Left hindlimb (tissue), 1 donor: ENCODE measurements at regions not wholly inside any gene's neighbourhood (a gene's known extent, or its start where the extent isn't known, plus 50 kb on each side); places are given as distances from the start of the nearest gene placed in this dataset.

Experiments
- DNase-seq: peaks from one replicate; pipeline ENCODE4 v3.0.0-alpha.2; 2018

DNA sequence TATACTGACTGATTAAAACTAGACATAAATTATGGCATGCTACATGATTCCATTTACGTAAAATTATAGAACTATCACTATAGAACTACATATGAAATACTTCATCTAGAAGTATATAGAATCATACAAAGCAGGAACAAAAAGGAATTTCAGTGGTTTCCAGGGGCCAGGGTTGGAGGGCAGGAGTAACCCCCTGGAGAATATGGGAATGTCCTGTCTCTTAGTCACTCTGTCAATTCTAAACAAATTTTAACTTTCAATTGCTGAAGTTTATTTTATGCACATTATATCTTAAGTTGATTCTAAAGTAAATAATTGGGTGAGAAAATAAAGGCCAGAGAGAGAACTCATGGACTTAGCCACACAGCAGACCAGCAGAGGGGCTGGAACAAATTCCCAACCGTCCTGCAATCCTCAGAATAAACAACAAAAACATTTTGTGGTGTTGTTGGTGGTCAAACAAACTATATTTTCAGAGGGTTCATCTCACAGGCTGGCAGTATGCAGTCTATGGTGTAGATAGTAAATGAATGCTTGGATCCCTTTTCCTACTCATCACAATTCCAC, 476.9 kb upstream of the SLIT2 start:
- no peak for DNase-seq

DNA sequence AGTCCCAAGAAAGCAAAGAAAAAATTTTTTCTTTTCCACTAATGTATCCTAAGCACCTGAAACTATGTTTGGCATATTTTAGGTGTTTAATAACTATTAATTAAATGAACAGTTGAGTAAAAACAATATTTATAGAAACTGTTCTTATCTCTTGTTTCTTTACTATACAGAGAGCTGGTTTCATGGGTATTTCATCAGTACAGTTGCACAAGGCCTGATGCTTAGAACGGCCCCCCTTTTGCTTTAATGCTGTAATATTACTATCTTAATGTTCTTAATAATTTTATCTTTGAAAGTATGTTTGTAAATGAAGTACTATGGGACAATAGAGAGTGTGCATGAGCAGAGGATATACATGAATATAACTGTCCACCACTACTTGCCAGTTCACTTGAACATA, 479.1 kb upstream of the SLIT2 start:
- DNase-seq, result no peak

DNA sequence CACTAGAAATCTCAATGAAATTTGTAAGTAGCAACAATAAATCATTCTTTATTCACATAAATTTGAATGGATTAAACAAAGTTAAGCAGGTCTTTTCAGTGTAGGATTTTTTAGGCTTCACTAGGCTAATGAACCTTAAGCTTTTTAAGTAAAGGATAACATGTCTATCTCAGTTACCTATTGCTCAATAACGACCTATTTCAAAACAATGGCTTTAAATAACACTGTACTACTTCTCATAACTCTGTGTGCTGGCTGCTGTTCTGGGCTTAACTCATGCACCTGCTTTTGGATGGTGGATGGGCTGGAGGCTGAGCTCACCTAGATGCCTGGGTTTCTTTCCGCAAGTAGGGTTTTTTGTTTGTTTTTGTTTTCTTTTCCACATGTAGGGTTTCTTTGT, 495.0 kb upstream of the SLIT2 start:
- DNase-seq, result no peak

DNA sequence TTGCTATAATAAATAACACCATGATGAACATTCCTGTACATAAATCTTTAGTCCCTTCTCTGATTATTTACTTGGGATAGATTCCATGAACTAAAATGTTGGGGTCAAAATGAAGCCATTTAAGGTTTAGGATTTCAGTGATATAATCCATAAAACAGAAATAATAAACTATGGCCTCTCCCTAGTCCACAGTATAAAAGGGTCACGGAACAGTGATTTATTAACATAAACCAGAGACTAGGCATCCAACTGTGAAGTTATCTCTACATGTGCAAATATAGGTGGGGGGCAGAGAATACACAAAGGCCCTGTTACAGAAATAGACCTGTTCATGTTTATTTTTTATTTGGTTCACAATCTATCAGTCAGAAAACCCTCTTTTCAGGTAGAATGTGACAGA, 499.1 kb upstream of the SLIT2 start:
- DNase-seq, result no peak

DNA sequence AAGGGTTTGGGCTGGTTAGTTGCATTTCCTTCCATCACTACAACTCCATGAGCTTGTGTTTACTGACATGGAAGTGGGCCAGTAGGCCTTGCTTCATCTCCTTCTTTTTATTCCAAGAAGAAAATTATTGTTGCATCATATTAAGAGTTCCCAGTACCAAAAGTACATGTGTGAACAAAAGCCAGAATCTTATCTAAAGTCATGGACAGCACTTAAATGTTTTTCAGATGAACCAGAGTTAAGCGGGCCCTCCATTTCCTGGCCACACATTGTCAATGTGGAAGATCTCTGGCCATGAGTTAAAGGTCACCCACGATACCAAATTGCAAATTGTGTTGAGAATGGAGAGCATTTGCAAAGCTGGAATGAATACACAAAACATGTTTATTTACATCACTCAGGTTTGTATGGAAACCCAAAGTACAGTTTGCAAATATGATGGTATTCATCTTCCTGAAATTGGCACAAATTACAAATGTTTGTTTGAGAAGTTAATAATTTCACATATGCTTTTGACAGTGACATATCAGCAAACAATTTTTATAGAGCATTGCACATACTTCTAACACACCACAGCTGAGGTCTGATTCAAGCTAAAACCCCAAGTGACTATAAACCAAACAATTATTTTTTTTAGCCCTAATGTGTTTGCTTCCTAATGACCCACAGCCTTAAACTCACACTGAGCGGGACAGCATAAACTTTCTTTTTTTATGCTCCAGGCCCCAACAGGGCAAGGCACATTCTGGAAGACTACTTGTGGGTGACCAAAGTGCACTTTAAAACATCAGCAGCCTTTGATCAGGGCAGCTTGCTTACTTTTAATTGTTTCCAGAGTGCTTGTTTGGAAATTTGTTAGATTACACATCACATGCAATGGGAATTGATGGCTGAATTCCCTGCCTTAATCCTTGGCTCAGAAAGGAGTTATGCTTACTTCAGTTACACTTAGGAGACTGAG, 502.9 kb upstream of the SLIT2 start:
- no peak for DNase-seq

DNA sequence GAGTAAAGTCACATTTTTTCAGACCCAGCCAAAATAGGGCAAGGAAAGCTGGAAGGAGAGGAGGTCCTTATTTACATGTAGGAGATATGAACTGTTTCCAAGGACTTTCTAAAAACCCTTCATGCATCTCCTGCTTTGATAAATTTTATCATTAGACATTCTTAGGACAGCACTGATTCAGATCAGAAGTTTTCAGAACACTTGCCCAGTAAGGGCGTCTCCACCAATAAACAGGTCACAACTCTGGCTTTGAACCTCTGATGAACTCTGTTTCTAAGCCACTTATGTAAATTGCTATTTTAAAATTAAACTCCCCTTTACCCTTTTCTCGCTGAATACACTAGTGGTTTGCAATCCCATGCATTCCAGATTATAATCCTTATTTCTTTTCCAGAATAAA, 505.3 kb upstream of the SLIT2 start:
- DNase-seq, result no peak

DNA sequence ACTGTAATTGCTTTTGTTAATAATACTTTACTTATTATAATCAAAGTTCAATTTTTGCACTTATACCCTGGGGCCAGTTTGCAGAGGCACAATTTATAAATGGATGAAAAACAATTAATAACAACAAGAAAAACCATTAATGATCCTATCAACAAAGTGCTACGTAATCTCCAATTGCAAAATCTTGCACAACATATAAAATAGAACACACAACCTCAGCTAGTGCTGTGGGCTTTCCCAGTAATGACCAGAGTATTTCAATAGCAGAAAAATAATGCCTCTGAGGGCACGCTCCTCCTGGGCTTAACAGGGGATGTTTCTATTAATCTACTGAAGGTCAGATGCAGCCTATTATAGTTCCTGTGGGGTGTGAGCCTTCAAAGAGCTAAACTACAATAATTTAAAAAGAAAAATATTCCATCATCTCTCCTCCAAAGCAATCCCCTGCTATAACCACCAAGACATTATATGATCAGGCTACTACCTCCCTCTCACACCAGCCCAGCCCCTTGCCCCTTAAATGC, 508.5 kb upstream of the SLIT2 start:
- DNase-seq, result no peak

DNA sequence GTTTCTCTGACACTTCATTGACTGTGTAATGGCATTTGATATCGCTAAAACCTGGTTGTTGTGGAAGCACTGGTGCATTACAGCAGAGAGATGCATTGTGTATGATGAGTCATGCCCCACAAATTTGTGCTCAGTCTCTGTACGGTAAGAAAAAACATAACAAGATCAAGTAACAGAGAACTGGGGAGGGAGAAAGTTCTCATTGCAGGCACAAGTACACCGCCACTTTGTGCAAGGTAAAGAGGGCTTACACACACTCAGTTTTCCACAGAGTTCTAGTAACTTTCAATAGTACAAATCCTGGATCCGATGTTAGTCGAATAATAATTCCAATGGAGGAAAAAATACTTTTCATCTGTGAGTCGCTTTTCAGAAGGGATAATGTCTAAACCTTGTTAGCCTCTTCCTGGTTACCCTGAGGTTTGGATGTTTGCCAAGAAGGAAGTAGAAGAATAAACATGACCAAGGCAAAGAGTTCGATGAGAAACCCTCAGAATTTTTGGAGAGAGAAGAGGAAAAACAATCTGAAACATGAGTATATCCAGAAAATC, 512.5 kb upstream of the SLIT2 start:
- DNase-seq, result no peak

DNA sequence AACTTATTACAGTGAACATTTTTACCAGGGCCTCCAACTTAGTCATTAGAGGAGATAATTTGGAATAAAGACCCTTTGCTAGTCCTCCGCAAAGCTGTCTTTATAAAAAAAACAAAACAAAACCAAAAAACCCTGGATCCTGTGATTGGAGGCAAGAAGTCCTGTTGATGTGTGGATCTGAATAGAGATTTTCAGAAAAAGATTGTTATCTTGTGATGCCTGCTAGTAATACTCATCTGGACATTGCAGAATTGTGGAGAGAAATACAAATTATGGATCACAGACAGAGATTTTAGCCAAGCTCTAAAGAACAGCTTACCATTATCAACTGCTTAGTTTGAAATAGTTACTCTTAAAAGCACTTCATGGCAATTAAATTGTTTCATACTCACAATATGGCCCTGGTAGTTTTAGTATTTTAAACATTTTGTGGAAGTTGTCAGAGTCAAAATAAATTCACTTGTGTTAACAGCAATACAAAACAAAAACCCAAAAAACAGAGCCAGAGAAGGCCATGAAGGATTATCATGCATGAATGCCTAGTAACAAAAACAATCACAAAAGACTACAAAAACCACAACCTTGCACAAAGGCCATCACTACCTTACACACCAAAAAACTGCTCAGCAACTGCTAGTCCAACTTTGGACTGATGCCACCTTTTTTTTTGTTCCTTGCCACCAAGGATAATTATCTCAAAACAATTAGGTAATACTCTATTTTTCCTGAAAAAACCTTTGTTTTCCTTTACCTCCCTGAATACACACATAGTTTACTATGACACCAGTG, 514.5 kb upstream of the SLIT2 start:
- no peak for DNase-seq

DNA sequence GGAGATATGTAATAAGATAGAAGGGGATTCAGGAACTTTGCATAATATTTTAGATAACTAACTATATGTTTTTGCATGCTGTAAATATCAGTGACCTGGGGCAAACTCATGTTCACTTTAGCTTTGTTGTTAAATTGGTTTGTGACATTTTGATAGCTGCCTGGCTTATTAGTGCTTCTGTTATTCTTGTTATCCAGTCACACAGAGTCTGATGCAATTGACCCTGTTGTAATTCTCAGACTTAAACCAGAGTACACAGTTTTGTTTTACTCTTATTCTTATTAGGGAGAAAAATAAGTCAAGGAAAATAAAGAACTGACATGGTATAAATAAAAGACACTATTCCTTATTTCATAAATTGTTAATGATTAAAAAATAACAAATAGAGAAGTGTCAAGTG, 516.7 kb upstream of the SLIT2 start:
- no peak for DNase-seq

DNA sequence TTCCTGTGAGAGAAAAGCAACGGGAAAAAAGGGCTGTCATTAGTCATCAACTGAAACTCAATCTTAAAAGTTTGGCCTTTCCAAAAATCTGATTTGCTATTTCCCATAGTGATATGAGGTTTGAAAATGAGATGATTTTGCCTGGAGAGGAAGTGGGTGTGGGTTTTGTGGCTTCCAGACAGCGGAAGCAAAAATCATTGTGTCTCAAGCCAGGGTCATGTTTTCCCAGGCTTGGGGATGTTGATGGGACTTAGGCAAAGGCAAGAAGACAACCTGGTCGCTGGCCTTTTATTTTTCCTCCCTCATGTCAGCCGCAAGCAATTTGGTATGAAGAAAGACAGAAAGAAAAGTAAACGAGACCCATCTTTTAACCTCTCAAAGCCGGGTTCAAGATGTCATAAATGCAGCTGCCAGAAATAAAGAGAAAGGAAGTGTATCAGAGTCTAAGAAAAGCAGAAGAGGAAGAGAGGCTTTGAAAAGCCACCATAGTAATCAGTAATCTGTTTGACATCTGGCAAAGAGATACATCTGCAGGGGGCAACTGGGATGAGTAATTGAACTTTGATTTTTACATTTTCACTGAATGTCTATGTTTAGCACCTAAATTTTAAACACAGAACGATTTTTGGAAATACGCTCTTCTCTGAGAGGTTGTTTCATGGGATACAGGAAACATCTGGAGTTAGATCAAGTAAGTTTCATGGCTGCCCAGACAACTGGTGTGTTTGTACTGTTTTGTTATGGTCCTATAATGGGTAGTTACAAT, 521.6 kb upstream of the SLIT2 start:
- DNase-seq, result peak; percentile 51

DNA sequence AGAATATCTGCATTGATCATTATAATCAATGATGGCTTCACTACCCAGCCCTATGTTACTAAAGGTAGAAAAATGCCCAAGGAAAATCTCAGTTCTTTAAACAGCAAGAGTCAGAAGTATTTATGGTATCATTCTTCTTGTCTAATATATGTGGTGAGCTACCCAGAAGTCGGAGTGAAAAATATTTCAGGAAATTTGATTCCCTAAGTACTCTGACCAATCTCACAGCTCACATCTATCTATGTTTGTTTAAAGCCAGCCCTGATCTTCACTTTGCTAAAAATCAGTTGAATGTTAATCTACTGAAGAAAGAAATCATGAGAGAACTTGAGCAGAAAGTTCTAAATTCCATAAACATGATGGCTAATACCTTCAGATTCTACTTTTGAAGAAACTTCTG, 522.9 kb upstream of the SLIT2 start:
- no peak for DNase-seq

DNA sequence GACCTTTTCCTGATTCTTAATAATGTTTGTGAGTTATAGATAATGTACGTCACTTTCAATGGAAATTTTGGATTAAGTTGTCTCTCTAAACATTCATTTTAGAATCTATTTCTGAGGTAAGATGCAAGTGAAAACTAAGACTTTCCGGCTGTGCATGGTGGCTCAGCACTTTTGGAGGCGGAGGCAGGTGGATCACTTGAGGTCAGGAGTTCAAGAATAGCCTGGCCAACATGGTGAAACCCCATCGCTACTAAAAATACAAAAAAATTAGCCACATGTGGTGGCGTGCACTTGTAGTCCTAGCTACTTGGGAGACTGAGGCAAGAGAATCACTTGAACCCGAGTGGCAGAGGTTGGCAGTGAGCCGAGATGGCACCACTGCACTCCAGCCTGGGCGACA, 524.6 kb upstream of the SLIT2 start:
- DNase-seq, result no peak

DNA sequence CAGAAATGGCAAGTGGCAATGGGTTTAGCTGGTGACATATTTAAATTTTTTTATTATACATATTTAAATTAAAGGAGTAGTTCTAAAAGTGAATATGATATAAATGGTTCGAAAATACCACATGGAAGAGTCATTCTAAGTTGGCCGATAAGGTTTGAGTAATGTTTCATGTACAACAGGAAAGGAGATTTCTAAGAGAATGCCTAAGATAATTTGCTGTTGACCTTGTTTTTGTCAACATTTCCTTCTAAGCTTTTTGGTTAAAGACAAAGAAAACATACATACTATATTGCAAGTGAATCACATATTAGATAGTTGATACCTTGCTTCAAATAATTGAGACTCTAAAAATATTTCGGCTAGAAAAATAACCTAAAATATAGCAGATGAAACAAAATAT, 526.6 kb upstream of the SLIT2 start:
- DNase-seq, result no peak

DNA sequence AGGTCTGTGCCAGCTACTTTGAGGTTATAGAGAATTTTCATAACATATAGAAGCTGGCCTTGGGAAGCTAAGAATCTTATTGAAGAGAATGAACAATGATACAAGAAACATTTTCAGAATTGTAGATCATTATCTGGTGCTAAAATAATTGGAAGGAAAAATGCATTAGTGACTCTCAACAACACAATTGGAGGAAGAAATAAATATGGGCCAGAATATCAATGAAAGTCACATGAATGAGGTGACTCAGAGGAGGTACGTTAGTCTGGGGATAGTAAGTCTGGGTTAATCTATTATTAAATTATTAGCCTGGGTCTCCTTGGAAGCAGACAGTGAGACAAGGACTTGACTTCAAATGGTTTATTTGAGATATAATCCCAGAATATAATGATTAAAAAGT, 529.3 kb upstream of the SLIT2 start:
- DNase-seq, result no peak

DNA sequence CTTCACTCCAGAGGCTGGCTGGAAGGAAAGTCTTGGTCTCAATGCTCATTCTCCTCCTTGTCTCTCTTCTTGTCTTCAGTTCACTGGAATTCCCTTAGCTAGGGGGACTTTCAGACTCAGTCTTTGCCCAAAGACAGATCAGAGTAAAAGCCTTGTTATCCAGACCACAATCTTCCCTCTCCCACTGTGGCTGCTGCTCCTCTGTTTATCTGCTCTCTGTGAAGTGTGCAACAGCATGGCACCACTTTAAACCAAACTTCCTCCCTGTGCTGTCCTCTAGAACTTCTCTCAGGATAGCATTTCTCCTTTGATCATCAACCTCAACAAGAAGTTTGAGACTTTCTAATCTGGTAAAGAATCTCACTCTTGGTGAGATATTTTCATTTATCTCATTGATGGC, 530.1 kb upstream of the SLIT2 start:
- no peak for DNase-seq

DNA sequence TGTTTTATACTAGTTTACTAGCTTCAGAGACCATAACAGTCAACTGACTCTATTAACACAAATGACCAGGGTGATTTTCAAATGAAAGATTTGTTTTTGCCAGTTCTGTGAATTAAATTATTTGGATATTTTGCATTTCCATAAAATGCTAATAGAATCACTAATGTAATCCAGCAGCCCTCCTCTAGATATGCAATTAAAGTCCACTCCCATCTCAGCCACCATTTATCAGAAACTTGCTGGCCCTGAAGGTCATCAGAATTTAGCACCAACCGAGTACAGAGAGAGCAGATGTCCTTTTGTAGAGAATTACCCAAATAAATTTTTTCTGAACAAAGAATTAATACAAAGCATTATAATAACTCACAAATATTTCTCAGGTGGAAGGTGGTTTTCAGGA, 531.1 kb upstream of the SLIT2 start:
- DNase-seq, result no peak

DNA sequence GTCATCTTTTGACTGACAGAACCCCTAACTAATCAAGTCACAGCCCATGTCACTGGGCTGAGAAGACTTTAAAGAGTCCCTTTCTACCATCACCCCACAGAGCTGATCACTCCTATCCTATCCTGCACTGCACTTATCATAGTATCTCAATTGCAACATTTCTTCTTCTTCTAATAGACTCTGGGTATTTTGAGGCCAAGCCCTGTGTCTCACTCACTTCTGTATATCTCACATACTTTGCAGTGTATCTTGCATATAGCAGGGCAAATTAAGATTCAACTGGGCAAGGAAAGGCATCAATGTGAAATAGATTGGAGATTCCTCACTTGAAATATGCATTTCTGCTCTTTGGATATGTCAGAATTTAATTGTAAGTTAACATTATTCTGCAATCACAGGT, 531.5 kb upstream of the SLIT2 start:
- no peak for DNase-seq

DNA sequence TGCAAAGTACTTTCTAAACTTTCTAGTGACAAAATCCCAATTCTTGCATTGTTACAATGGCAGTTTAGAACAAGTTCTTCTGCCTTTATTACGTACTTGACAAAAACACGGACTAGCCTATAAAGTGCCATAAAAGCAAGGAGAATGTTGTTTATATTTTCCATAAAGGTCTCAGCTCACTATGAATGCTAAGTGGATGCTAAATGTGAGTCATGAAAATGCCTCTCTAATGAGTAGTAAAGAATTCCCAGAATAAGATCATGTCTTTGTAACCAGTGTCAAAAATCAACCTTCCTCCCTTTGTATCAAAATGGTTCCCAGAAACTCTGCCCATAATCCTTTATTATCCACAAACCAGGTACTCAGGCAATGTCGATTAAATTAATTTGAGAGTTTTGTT, 539.8 kb upstream of the SLIT2 start:
- no peak for DNase-seq

DNA sequence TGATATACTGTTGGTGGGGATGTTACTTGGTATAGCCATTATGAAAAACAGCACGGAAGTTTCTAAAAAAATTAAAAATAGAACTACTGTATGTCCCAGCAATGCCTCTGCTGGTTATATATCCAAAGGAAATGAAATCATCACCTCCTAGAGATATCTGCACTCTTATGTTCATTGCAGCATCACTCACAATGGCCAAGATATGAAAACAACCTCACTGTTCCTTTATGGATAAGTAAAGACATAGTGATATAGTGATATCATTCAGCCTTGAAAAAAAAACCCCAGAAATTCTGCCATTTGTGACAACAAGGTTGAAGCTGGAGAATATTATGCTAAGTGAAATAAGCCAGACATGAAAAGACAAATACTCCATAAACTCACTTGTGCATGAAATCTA, 543.8 kb upstream of the SLIT2 start:
- no peak for DNase-seq

DNA sequence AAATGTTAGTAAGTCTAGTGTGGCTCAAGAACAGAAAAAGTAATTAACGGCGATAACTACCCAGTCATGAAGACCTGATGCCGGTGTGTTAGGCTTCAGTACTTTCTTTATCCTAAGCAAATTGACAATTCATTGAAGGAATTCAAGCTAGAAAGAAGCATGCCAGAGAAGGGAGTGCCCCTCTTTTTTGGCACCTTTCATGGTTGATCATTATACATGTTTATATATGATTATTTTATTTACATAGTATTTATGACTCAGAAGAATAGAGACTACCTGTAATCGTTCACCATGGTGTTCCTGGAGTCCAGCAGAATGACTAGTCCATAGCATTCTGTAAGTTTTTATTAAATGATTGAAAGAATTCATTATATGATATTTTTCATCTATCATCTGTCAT, 548.3 kb upstream of the SLIT2 start:
- no peak for DNase-seq

DNA sequence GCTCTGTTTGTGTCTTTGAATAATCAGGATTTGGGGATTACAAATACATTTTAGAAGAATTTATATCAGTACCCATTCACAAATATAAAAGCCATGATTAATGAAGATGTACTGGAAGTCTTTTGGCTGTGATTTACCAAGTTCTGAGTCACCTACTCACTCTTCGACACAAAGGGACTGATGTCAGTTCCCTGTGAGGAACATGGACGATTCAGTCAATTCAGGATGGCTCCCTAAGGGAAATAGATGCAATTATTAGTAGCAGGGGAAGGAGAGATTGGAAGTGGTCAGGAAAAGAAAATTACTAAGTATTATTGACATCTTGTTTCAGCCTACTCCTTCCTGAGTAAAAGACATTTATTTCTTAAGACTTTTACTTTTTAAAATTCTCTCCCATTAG, 550.7 kb upstream of the SLIT2 start:
- no peak for DNase-seq

DNA sequence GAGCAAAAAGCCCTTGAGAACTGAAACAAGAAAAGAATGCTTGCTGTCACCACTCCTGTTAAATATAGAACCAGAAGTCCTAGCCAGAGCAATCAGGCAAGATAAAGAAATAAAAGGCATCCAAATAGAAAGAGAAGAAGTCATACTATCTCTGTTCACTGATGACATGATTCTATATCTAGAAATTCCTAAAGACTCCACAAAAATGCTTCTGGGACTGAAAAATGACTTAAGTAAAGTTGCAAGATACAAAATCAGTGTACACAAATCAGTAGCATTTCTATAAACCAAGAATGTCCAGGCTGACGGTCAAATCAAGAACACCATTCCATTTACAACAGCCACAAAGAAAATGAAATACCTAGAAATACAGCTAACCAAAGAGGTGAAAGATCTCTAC, 552.7 kb upstream of the SLIT2 start:
- no peak for DNase-seq
